ENCODE measurements at regions not wholly inside any gene's neighbourhood (a gene's known extent, or its start where the extent isn't known, plus 50 kb on each side); places are given as distances from the start of the nearest gene placed in this dataset.

GRCh38 chr15:84387086-84387485 lies 151.5 kb downstream of the GOLGA6L4 start:
- TF ChIP-seq CTCF (conservative IDR thresholded peaks at IDR 0.05; ENCODE audit: low read depth, low read length) = no peak
- no peak for TF ChIP-seq EZH2 (IDR thresholded peaks at IDR 0.05; ENCODE audit: low read length, unreplicated experiment)
- TF ChIP-seq EZH2phosphoT487 (IDR thresholded peaks at IDR 0.05; ENCODE audit: borderline replicate concordance, low read length) = no peak
